Natural killer cell treated with Interleukin-12 subunit alpha and Interleukin-12 subunit beta and Interleukin-15 and Interleukin-18, amount 100 ng/mL, for 72 hours (primary cell): ENCODE measurements at regions not wholly inside any gene's neighbourhood (a gene's known extent, or its start where the extent isn't known, plus 50 kb on each side); places are given as distances from the start of the nearest gene placed in this dataset.

ENCODE experiments used
- ATAC-seq, 2 donors: fragments of 150-1000 bp; cut with Tn5 transposase in 1 of 2; sonication (Bioruptor Pico), chemical (Tn5 transposase) in 1 of 2; 2 replicates each; pipeline ENCODE4 v1.10.0; 2021
- DNase-seq: peaks from one replicate; pipeline ENCODE4 v3.0.0; 2022; ENCODE audit warnings: low spot score
- H3K27ac Mint-ChIP-seq, 2 donors: 1 replicate in 1 of 2; 2 replicates in 1 of 2; pipeline ENCODE4 v1.8.0; 2022; ENCODE audit warnings: mixed read lengths in 2 of 2, mild to moderate bottlenecking in 1 of 2, moderate library complexity in 1 of 2
- H3K27me3 Mint-ChIP-seq, 2 donors: 1 replicate in 1 of 2; 2 replicates in 1 of 2; pipeline ENCODE4 v1.8.0; 2022; ENCODE audit warnings: mixed read lengths in 2 of 2
- H3K36me3 Mint-ChIP-seq: one replicate; pipeline ENCODE4 v1.8.0; 2022; ENCODE audit warnings: mixed read lengths
- H3K4me1 Mint-ChIP-seq, 2 donors: 1 replicate in 1 of 2; 2 replicates in 1 of 2; pipeline ENCODE4 v1.8.0; 2022; ENCODE audit warnings: low read depth in 2 of 2, mixed read lengths in 2 of 2, mild to moderate bottlenecking in 1 of 2
- H3K4me3 Mint-ChIP-seq: one replicate; pipeline ENCODE4 v1.8.0; 2022; ENCODE audit warnings: mixed read lengths
- H3K9me3 Mint-ChIP-seq: 2 replicates; pipeline ENCODE4 v1.8.0; 2022; ENCODE audit warnings: mixed read lengths

DNA sequence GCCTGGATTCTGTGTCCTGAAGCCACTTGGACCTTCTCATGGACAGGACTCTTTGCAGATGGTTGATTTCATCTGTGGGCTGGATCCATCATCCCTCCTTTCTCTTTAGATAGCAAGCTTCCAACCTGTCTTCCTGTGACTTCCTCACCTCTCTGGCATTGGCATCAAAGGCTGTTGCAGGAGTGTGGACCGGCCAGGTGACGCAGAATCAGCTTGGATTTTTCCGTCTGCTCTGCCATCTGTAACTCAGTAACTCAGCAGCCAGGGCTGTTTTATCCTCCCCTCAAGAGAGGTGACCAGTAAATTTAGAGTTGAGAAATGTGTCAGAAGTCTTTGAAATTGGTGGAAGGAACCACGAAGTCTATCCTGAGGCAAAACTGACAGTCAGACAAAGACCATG, 701.7 kb upstream of the TMEM132C start:
- ATAC-seq (no peak), DNase-seq (no peak)
- H3K27me3 Mint-ChIP-seq, result no peaks in the 10 kb centered on the region
- peak overlapping the region in 1 of 2 donors; percentile 41 for H3K27ac Mint-ChIP-seq
- no peaks in the 10 kb centered on the region for H3K4me1 Mint-ChIP-seq
- peaks cover 20% of the 10 kb centered on the region for H3K9me3 Mint-ChIP-seq
- H3K4me3 Mint-ChIP-seq, result no peak overlapping the region
- peaks cover 4% of the 10 kb centered on the region for H3K36me3 Mint-ChIP-seq

GRCh38 chr12:127567531-127567930, 699.4 kb upstream of the TMEM132C start:
- Mint-ChIP-seq H3K9me3 (peaks cover 21% of the 10 kb centered on the region), H3K4me1 (no peaks in the 10 kb centered on the region), H3K4me3 (no peak overlapping the region), H3K27ac (no peak overlapping the region), H3K36me3 (peaks cover 4% of the 10 kb centered on the region), H3K27me3 (no peaks in the 10 kb centered on the region)
- no peak for ATAC-seq
- DNase-seq, result no peak

GRCh38 chr12:127570387-127570786, 696.6 kb upstream of the TMEM132C start:
- Mint-ChIP-seq H3K27me3 (peaks cover 0 to 9% of the 10 kb centered on the region in 2 donors), H3K9me3 (peaks cover 20% of the 10 kb centered on the region), H3K36me3 (peaks cover 4% of the 10 kb centered on the region), H3K27ac (no peak overlapping the region), H3K4me3 (no peak overlapping the region), H3K4me1 (no peaks in the 10 kb centered on the region)
- DNase-seq (no peak), ATAC-seq (no peak)

- peaks cover 0 to 14% of the 10 kb centered on the region in 2 donors for H3K27me3 Mint-ChIP-seq
- H3K27ac Mint-ChIP-seq, result no peak overlapping the region
- no peak for ATAC-seq
- peaks cover 20% of the 10 kb centered on the region for H3K9me3 Mint-ChIP-seq
- H3K4me3 Mint-ChIP-seq, result no peak overlapping the region
- peaks cover 5% of the 10 kb centered on the region for H3K36me3 Mint-ChIP-seq
- H3K4me1 Mint-ChIP-seq, result no peaks in the 10 kb centered on the region
- DNase-seq, result no peak
Measured at GRCh38 chr12:127570793-127571360, 696.1 kb upstream of the TMEM132C start.

DNA sequence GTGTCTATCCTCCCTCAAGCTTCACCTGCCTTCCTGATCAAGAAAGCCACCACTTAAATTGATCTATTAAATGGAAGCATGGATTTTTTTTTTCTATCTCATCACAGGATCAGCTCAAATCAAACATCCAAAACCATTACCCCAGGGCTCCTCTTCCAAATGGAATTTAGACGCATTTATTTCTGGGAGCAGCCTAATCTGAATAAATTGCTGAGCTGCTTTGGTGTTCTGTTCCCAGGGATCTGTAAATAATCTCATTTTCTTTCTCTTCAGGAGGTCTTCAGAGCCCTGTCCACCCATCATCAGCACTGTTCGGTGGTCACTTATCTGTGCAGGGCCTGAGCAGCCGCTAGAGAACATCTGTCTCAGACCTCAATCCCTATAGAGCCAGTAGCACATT, 695.4 kb upstream of the TMEM132C start:
- Mint-ChIP-seq H3K4me1 (no peaks in the 10 kb centered on the region), H3K9me3 (peaks cover 20% of the 10 kb centered on the region), H3K4me3 (no peak overlapping the region), H3K27me3 (peaks cover 0 to 16% of the 10 kb centered on the region in 2 donors), H3K36me3 (peaks cover 5% of the 10 kb centered on the region), H3K27ac (no peak overlapping the region)
- no peak for DNase-seq
- no peak for ATAC-seq

DNA sequence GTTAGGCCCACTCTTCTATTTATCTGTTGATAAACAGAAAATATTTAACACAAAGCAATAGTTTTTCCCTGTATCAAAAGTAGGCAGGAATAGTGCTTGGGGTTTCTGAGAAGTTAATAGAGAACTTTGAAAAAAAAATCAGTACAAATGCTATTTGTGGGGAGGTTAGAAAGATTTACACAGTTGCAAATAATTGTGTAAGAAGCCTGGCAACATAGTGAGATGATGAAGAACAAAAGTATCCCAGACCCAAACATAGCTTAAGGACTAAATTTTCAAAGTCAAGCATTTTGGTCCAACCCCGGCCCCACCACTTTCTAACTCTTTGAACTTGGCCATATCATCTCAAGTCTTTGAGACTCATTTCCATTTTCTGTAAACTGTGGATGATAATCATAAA, 687.5 kb upstream of the TMEM132C start:
- Mint-ChIP-seq H3K36me3 (peaks cover 5% of the 10 kb centered on the region), H3K9me3 (peaks cover 5% of the 10 kb centered on the region), H3K27me3 (peaks cover 0 to 13% of the 10 kb centered on the region in 2 donors), H3K27ac (no peak overlapping the region), H3K4me3 (no peak overlapping the region), H3K4me1 (no peaks in the 10 kb centered on the region)
- ATAC-seq (no peak), DNase-seq (no peak)

DNA sequence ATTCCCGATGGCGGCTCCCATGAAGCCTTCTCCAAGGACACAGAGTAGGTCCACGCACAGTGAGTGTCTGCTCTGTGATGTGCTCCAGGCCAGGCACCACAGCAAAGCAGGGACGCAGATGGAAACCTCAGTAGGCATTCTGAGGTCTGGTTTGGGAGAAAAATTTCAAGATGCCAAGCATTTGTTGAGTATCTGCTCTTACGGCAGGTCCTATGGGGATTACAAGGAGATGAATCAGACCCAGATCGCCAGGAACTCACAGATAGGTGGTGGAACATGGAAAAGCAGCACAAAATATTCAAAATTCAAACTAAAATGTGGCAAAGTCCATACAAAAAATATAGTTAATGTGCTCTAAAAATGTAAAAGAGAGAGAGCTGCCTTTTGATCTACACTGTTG, 684.9 kb upstream of the TMEM132C start:
- H3K4me3 Mint-ChIP-seq, result no peak overlapping the region

GRCh38 chr12:127583041-127583440, 683.9 kb upstream of the TMEM132C start:
- DNase-seq (no peak), ATAC-seq (no peak)
- H3K4me3 Mint-ChIP-seq, result no peak overlapping the region
- no peaks in the 10 kb centered on the region for H3K4me1 Mint-ChIP-seq
- no peaks in the 10 kb centered on the region for H3K27me3 Mint-ChIP-seq
- H3K27ac Mint-ChIP-seq, result no peak overlapping the region
- peaks cover 12% of the 10 kb centered on the region for H3K9me3 Mint-ChIP-seq
- no peaks in the 10 kb centered on the region for H3K36me3 Mint-ChIP-seq

More for the DNA sequence above, 684.9 kb upstream of the TMEM132C start:
- no peaks in the 10 kb centered on the region for H3K4me1 Mint-ChIP-seq
- no peaks in the 10 kb centered on the region for H3K36me3 Mint-ChIP-seq
- ATAC-seq, result no peak
- no peak for DNase-seq
- H3K27ac Mint-ChIP-seq, result no peak overlapping the region
- no peaks in the 10 kb centered on the region for H3K27me3 Mint-ChIP-seq
- peaks cover 12% of the 10 kb centered on the region for H3K9me3 Mint-ChIP-seq

DNA sequence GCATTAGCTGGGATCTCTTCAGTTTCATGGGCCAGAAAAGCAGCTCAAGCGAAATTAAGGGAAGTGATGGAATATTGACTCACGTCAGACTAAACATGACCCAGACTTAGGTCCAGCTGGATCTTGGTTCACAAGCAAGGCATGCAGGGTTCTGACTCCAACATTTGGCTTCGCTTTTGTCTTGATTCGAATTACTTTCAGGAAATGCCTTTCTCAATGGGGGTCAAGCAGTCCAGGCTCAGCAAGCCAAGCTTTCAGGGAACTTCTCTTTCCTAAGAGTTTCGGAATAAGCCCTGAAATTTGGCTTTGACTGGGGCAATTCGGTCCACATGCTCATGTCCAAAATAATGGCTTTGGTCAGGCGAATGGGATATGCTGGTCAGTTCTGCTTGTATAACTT, 678.7 kb upstream of the TMEM132C start:
- H3K4me1 Mint-ChIP-seq, result no peaks in the 10 kb centered on the region
- no peak overlapping the region for H3K4me3 Mint-ChIP-seq
- H3K9me3 Mint-ChIP-seq, result peaks cover 9% of the 10 kb centered on the region
- no peaks in the 10 kb centered on the region for H3K27me3 Mint-ChIP-seq
- no peak for DNase-seq
- H3K36me3 Mint-ChIP-seq, result no peaks in the 10 kb centered on the region
- H3K27ac Mint-ChIP-seq, result no peak overlapping the region
- ATAC-seq, result no peak

GRCh38 chr12:127589541-127589940, 677.4 kb upstream of the TMEM132C start:
- Mint-ChIP-seq H3K27ac (no peak overlapping the region), H3K36me3 (no peaks in the 10 kb centered on the region), H3K4me1 (no peaks in the 10 kb centered on the region), H3K27me3 (no peaks in the 10 kb centered on the region), H3K4me3 (no peak overlapping the region), H3K9me3 (peaks cover 12% of the 10 kb centered on the region)
- DNase-seq (no peak), ATAC-seq (no peak)

GRCh38 chr12:127590868-127591267, 676.1 kb upstream of the TMEM132C start:
- no peak overlapping the region for H3K4me3 Mint-ChIP-seq
- DNase-seq, result no peak
- H3K27ac Mint-ChIP-seq, result no peak overlapping the region
- no peaks in the 10 kb centered on the region for H3K27me3 Mint-ChIP-seq
- H3K4me1 Mint-ChIP-seq, result no peaks in the 10 kb centered on the region
- ATAC-seq, result no peak
- H3K9me3 Mint-ChIP-seq, result peaks cover 15% of the 10 kb centered on the region
- H3K36me3 Mint-ChIP-seq, result no peaks in the 10 kb centered on the region

- Mint-ChIP-seq H3K27ac (no peak overlapping the region), H3K36me3 (no peaks in the 10 kb centered on the region), H3K4me3 (no peak overlapping the region), H3K9me3 (peaks cover 9% of the 10 kb centered on the region), H3K4me1 (no peaks in the 10 kb centered on the region), H3K27me3 (no peaks in the 10 kb centered on the region)
- DNase-seq (no peak), ATAC-seq (no peak)
Measured at GRCh38 chr12:127592245-127592644, 674.7 kb upstream of the TMEM132C start.

- H3K36me3 Mint-ChIP-seq, result no peaks in the 10 kb centered on the region
- H3K9me3 Mint-ChIP-seq, result peaks cover 16% of the 10 kb centered on the region
- no peak overlapping the region for H3K4me3 Mint-ChIP-seq
- H3K27ac Mint-ChIP-seq, result no peak overlapping the region
- ATAC-seq (no peak), DNase-seq (no peak)
- H3K4me1 Mint-ChIP-seq, result no peaks in the 10 kb centered on the region
- H3K27me3 Mint-ChIP-seq, result no peaks in the 10 kb centered on the region
Measured at GRCh38 chr12:127594351-127594970, 672.5 kb upstream of the TMEM132C start.

- no peak overlapping the region for H3K27ac Mint-ChIP-seq
- DNase-seq (no peak), ATAC-seq (no peak)
- no peak overlapping the region for H3K4me3 Mint-ChIP-seq
- peaks cover 16% of the 10 kb centered on the region for H3K9me3 Mint-ChIP-seq
- H3K4me1 Mint-ChIP-seq, result no peaks in the 10 kb centered on the region
- H3K36me3 Mint-ChIP-seq, result no peaks in the 10 kb centered on the region
- no peaks in the 10 kb centered on the region for H3K27me3 Mint-ChIP-seq
Measured at GRCh38 chr12:127595506-127595905, 671.5 kb upstream of the TMEM132C start.

DNA sequence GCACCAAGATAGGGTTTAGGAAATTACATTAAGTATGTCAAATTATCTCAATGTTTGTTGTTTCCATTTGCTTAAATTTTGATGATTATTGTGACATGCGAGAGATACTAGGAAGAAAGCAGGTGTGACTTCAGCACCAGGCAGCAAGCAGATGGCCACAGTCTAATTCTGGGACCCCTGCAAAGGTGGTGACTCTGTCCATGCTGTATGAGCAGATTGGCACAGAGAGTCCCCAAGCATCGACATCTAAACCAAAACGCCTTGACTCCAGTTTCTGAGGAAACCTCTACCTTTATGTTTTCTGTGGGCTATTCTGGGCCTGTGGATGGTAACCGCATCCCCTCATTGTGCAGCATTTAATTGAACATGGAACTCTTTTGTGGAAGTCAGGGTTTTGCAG, 670.1 kb upstream of the TMEM132C start:
- no peak overlapping the region for H3K27ac Mint-ChIP-seq
- no peaks in the 10 kb centered on the region for H3K4me1 Mint-ChIP-seq
- H3K9me3 Mint-ChIP-seq, result peaks cover 16% of the 10 kb centered on the region

More for the DNA sequence above, 670.1 kb upstream of the TMEM132C start:
- DNase-seq, result no peak
- ATAC-seq, result no peak
- no peak overlapping the region for H3K4me3 Mint-ChIP-seq
- H3K36me3 Mint-ChIP-seq, result no peaks in the 10 kb centered on the region
- no peaks in the 10 kb centered on the region for H3K27me3 Mint-ChIP-seq
